ENCODE measurements at regions not wholly inside any gene's neighbourhood (a gene's known extent, or its start where the extent isn't known, plus 50 kb on each side); places are given as distances from the start of the nearest gene placed in this dataset.

DNA sequence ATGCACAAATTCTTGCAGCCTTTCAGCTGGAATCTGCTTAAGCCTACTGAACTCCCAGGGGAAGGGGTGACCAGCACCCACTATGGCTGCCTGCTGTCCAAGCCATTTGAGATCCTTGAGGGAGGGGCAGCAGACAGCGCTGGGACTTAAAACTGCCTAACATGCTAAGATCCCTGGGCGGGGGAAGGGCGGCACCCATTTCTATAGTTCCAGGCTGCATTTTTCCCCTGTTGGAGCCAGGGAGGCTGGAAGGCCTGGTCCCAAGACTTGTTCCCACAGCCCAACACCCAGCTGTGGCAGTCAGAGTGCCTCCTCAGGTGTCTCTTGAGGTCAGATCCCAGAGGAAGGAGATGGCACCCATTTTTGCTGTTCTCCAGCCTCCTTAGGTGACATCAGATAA, 1061.3 kb upstream of the COX7C start:
- TF ChIP-seq, protein P1, sequence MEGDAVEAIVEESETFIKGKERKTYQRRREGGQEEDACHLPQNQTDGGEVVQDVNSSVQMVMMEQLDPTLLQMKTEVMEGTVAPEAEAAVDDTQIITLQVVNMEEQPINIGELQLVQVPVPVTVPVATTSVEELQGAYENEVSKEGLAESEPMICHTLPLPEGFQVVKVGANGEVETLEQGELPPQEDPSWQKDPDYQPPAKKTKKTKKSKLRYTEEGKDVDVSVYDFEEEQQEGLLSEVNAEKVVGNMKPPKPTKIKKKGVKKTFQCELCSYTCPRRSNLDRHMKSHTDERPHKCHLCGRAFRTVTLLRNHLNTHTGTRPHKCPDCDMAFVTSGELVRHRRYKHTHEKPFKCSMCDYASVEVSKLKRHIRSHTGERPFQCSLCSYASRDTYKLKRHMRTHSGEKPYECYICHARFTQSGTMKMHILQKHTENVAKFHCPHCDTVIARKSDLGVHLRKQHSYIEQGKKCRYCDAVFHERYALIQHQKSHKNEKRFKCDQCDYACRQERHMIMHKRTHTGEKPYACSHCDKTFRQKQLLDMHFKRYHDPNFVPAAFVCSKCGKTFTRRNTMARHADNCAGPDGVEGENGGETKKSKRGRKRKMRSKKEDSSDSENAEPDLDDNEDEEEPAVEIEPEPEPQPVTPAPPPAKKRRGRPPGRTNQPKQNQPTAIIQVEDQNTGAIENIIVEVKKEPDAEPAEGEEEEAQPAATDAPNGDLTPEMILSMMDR (IDR thresholded peaks at IDR 0.05): no peak
- TF ChIP-seq POLR2A (IDR thresholded peaks at IDR 0.05): no peak
